Activated effector memory CD4-positive, alpha-beta T cell treated with anti-CD3 and anti-CD28 coated beads, Interleukin-2, amount 50 U/mL, for 16 hours (primary cell): ENCODE measurements at regions not wholly inside any gene's neighbourhood (a gene's known extent, or its start where the extent isn't known, plus 50 kb on each side); places are given as distances from the start of the nearest gene placed in this dataset.

ENCODE experiments used
- DNase-seq: peaks from one replicate; pipeline ENCODE4 v3.0.0-alpha.2; 2020

GRCh38 chr20:39431091-39431880, 469.1 kb downstream of the DHX35 start:
- no peak for DNase-seq

DNA sequence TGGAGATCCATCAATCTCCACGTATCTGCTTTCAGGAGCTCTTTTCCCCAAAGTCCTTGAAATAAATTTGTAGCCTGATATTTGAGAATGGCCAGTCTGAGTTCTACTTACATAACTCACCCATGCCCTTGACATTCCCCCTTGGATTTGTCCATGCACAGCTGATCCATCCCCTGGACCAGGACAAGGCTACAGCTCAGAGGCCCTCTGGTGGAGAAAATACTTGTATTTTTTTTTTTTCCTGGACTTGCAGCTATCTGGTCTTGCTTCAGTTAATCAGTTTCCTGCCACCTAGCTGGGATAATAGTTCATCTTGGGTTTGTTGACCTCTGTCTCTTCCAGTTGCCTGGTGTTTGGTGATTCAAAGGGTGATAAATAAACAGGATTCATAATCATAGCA, 467.6 kb downstream of the DHX35 start:
- DNase-seq: no peak

DNA sequence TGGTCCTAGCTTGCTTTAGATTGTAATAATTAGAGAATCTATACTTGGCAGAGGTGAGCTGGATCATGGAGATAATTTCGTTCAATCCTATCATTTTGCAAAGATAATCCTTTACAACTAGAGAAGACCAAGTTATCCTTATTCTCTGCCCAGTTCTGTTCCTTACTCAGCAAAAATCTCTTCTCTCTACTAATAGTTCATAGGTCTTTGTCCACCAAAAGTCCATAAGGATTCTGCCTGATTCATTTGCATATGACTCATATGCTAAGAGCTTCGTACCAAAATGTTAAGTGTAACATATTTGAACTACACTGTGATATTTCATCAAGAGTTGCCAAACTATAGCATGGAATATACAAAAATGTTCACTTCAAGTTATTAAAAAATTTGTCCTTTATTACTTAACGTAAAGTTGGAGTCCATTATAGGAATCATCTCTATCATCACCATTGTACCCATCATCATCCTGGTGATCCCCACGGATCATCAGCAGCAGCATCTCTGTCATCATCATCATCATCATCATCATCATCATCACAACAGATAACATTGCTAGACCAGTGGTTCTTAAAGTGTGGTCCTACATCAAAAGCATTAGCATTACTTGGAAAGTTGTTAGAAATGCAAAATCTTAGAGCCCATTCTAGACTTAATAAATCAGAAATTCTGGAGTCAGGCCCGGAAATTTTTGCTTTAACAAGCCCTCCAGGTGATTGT, 463.0 kb downstream of the DHX35 start:
- DNase-seq: no peak

GRCh38 chr20:39421571-39422105, 459.5 kb downstream of the DHX35 start:
- no peak for DNase-seq

- DNase-seq: no peak
Measured at GRCh38 chr20:39412091-39412490, 449.9 kb downstream of the DHX35 start.

DNA sequence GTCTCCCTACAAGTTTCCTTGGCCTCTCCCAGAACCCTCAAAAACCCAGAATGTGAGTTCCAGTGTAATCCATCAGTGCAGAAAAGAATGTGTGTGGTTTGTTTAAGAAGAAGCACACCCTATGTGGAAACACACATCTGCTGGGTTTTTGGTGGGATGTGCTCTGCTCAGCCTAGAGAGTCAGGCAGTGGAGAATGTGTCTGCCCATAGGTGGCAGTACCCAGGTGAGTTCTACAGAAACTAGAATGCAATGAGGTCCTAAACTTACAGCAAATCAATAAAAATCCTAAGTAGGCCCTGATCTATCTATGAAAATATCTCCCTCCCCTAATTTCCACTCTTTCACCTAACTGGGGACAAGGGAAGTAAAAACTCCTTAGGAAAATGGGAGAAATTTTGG, 437.3 kb downstream of the DHX35 start:
- no peak for DNase-seq

GRCh38 chr20:39398656-39399055, 436.5 kb downstream of the DHX35 start:
- no peak for DNase-seq

- no peak for DNase-seq
Measured at GRCh38 chr20:39397646-39398045, 435.5 kb downstream of the DHX35 start.

DNA sequence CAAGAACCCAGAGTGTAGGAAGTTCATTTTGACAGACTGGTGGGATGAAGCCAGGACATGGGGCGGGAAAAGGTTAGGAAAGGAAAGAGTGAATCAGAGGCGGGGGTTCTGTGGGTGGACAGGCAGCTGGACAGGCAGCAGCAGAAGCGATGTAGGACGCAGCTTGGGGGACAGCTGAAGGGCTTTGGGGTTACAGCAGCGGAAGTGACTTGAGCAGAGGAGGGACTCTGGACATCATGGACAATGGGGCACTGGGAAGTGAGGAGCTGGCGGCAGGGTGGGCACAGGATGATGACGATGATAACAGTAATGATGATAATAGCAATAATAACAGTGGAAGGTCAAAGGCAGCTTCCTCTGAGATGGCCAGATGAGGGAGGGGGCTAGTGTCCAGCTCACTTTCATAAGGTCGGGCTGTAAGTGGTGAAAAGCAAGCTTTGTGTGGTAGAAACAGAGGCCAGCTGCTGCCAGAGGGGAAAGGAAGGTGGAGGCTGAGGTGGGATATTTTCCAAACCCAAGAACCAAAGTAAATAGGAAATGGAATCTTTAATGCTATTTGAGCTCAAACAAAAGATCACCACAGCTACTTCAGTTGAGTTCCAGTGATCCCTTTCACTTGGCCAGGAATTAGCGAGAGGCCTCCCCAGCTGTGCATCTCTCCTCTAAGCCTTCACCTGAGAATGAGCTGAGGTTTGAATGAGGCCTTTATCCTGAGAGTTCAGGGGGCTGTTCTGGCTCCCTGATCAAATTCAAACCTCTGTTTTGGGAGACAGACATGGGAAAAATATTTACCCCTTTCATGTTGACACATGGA, 433.5 kb downstream of the DHX35 start:
- no peak for DNase-seq

GRCh38 chr20:39394461-39394860, 432.3 kb downstream of the DHX35 start:
- DNase-seq: no peak

DNA sequence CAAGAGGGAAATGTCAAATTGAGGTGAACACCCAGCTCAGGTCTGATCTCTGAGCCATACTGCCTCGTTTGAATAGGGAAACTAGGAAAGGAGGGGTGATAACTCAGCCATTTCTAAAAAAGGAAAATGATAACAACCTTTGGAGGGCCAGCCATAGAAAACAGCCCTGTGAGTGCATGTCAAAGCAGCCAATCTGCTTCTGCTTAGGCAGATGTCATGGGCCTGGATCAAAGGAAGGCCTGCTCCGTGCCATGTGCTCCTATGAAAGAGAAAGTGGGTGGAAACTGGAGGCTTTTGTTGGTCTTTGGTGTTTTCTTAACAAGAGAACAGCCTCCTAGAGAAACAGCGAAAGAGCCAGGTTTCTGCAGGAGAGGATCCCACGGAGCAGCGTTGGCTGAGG, 428.0 kb downstream of the DHX35 start:
- no peak for DNase-seq

GRCh38 chr20:39381595-39381994, 419.5 kb downstream of the DHX35 start:
- no peak for DNase-seq

DNA sequence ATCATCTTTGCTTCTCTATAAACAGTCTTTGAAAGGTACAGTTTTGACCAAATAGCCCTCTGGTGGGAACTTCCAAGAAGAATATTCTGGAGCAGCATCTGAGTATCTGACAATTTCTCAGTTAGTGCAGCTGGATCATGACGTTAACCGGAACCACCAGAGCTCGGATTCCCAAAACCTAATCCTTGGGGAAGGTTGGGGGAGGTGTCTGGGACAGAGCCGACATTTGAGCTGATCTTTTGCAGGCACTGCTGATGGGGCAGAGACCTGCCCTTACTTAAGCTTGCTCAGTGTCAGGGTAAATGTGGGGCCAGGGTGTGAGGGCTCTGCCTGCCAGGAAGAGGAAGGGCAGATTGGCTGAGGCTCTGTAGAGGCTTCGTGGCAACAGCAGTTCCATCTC, 416.6 kb downstream of the DHX35 start:
- DNase-seq: no peak

DNA sequence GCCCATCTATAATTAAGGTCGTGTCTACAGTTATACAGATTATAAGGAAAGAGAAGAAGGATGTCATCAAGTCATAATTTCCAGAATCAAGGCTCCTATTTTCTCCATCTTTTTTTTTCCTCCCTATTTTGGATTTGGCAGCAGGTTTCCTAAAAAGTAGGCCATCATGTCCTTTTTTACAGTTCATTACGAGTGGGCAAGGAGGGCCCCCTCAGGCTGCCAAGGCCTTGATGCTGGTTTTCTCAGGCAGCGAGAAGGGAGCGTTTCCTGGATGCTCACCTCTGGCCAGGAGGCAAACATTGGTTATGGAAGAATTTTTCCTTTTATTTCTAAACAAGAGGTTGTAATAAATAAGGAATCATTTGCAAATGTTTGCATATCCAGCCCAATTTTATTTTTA, 414.6 kb downstream of the DHX35 start:
- no peak for DNase-seq

GRCh38 chr20:39364320-39364719, 402.2 kb downstream of the DHX35 start:
- no peak for DNase-seq

- no peak for DNase-seq
Measured at GRCh38 chr20:39359981-39360620, 398.0 kb downstream of the DHX35 start.

- no peak for DNase-seq
Measured at GRCh38 chr20:39358052-39358451, 395.9 kb downstream of the DHX35 start.

DNA sequence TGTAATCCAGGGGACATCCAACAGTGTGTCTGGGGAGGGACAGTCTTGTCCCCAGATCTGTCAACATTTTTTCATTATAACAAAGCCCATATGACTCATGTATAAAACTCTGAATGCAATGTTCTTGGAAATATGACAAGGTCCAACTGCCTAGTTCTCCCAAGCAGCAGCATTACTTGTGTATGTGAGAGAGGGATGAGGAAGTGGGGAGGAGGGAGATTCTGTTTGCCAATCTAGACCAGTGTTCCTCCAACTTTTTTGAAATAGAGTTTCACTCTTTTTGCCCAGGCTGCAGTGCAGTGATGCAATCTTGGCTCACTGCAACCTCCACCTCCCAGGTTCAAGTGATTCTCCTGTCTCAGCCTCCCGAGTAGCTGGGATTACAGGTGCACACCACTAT, 394.8 kb downstream of the DHX35 start:
- no peak for DNase-seq

DNA sequence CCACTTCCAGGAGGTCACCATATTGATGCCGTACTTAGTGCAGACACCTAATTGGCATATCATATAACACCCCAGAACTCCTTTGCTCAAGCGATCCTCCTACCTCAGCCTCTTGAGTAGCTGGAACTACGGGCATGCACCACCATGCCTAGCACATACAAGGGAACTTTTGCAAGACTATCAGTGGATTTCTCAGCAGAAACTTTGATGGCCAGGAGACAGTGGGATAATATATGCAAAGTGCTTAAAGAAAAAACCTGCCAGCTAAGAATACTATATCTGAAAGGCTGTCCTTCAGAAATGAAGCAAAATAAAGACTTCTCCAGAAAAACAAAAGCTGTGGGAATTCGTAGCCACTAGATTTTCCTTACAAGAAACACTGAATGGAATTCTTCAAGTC, 387.1 kb downstream of the DHX35 start:
- DNase-seq: no peak

- no peak for DNase-seq
Measured at GRCh38 chr20:39347626-39348025, 385.5 kb downstream of the DHX35 start.

GRCh38 chr20:39342463-39342862, 380.3 kb downstream of the DHX35 start:
- no peak for DNase-seq

- no peak for DNase-seq
Measured at GRCh38 chr20:39338469-39339376, 376.6 kb downstream of the DHX35 start.
